ENCODE measurements at regions not wholly inside any gene's neighbourhood (a gene's known extent, or its start where the extent isn't known, plus 50 kb on each side); places are given as distances from the start of the nearest gene placed in this dataset.

GRCh38 chr3:193782276-193782647, 189.3 kb downstream of the OPA1 start:
- Histone ChIP-seq H3K4me1 (ENCODE audit: insufficient read depth, low read length) (peaks cover 4% of the 10 kb centered on the region; the same call in 1 of the 2 replicates), H3K4ac (ENCODE audit: low read depth, low read length) (no peak overlapping the region), H3K27me3 (ENCODE audit: insufficient read depth, low read length) (peaks cover 5% of the 10 kb centered on the region; the same call in 1 of the 2 replicates), H3K79me1 (ENCODE audit: insufficient read depth, low read depth, low read length, poor library complexity, severe bottlenecking) (no peaks in the 10 kb centered on the region), H3K4me2 (ENCODE audit: insufficient read depth, insufficient read length, low read length) (no peak overlapping the region), H3K9ac (ENCODE audit: extremely low read depth, insufficient read length, low read length) (no peak overlapping the region), H3K9me3 (ENCODE audit: control insufficient read depth, low read depth, low read length) (no peaks in the 10 kb centered on the region), H2BK120ac (ENCODE audit: low read depth, low read length, poor library complexity, severe bottlenecking) (no peak overlapping the region), H4K5ac (ENCODE audit: insufficient read length, low read depth, low read length) (no peak overlapping the region), H4K8ac (replicated peaks; ENCODE audit: insufficient read length, low read depth, low read length) (no peak overlapping the region), H2BK15ac (ENCODE audit: low read depth, low read length) (no peak overlapping the region), H2BK5ac (ENCODE audit: insufficient read length, low read length) (no peak overlapping the region), H2BK12ac (ENCODE audit: insufficient read length, low read depth, low read length) (no peak overlapping the region), H4K20me1 (ENCODE audit: control insufficient read depth, insufficient read depth, insufficient read length) (no peaks in the 10 kb centered on the region), H3K14ac (ENCODE audit: insufficient read depth, low read length) (no peak overlapping the region), H3K56ac (ENCODE audit: insufficient read length, low read depth, low read length) (no peak overlapping the region), H3K27ac (ENCODE audit: insufficient read length, low read depth, low read length) (no peak overlapping the region), H2AK5ac (ENCODE audit: insufficient read length, low read length) (no peak overlapping the region), H3K79me2 (ENCODE audit: insufficient read depth, low read length) (no peaks in the 10 kb centered on the region), H3K18ac (ENCODE audit: insufficient read length, low read depth, low read length) (no peak overlapping the region), H2AFZ (ENCODE audit: low read length) (no peak overlapping the region), H3K23ac (ENCODE audit: insufficient read length, low read depth, low read length) (no peak overlapping the region), H3K23me2 (ENCODE audit: insufficient read length, low read depth, low read length, poor library complexity, severe bottlenecking) (no peaks in the 10 kb centered on the region), H3T11ph (ENCODE audit: low read length) (no peak overlapping the region), H2BK20ac (ENCODE audit: low read depth, low read length, poor library complexity, severe bottlenecking) (no peak overlapping the region), H4K91ac (ENCODE audit: insufficient read length, low read depth, low read length) (no peak overlapping the region)
- TF ChIP-seq, protein P1, sequence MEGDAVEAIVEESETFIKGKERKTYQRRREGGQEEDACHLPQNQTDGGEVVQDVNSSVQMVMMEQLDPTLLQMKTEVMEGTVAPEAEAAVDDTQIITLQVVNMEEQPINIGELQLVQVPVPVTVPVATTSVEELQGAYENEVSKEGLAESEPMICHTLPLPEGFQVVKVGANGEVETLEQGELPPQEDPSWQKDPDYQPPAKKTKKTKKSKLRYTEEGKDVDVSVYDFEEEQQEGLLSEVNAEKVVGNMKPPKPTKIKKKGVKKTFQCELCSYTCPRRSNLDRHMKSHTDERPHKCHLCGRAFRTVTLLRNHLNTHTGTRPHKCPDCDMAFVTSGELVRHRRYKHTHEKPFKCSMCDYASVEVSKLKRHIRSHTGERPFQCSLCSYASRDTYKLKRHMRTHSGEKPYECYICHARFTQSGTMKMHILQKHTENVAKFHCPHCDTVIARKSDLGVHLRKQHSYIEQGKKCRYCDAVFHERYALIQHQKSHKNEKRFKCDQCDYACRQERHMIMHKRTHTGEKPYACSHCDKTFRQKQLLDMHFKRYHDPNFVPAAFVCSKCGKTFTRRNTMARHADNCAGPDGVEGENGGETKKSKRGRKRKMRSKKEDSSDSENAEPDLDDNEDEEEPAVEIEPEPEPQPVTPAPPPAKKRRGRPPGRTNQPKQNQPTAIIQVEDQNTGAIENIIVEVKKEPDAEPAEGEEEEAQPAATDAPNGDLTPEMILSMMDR (conservative IDR thresholded peaks at IDR 0.05), result no peak
- no CpG with 5 or more reads among the region's 9 CpGs for WGBS (ENCODE audit: extremely low coverage, insufficient read length, low lambda C conversion rate)
- H3K9me3 Mint-ChIP-seq, result peaks cover 0 to 2% of the 10 kb centered on the region in 2 experiments; a peak in 3 of 5 replicates
- no peaks in the 10 kb centered on the region for H3K36me3 Mint-ChIP-seq (ENCODE audit: insufficient read depth in 1 of 3, low read depth in 3 of 3)
- peaks cover 84% of the 10 kb centered on the region for H3K27me3 Mint-ChIP-seq (ENCODE audit: low read depth)
- H3K27ac Mint-ChIP-seq, result no peak overlapping the region
- peak; percentile 60 for DNase-seq
- peaks cover 38 to 49% of the 10 kb centered on the region in 2 experiments for H3K4me1 Mint-ChIP-seq
- no peak overlapping the region for H3K4me3 Mint-ChIP-seq

All from H9 (cell line).